NCI-H146 treated with DMSO at 0.1 percent for 48 hours (cell line): ENCODE measurements at regions not wholly inside any gene's neighbourhood (a gene's known extent, or its start where the extent isn't known, plus 50 kb on each side); places are given as distances from the start of the nearest gene placed in this dataset.
"Not testable (repeated sequence)": the region's sequence is repeated elsewhere in the genome, so short reads cannot be mapped to it uniquely, and the experiment has no call there.

Source experiments
- DNase-seq: peaks from one replicate; lab custom pipeline; 2025; ENCODE audit not compliant: unreplicated experiment; lab: John Stamatoyannopoulos, UW

- no peak for DNase-seq
Measured at GRCh38 chr3:67064105-67064504, 66.0 kb downstream of the KBTBD8 start.

DNA sequence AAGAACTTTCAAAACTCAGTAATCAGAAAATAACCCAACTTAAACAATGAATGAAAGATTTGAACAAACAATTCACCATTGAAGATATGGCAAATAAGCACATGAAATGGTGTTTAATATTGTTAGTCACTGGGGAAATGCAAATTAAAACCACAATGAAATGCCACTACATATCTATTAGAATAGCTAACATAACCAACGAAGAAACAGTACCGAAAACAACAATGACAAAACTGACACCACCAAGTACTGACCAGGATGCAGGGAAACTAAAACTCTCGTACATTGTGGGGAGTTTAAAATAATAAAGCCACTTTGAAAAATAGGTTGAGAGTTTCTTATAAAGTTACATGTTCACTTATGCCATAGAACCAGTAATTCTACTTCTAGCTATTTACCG, 69.1 kb downstream of the KBTBD8 start:
- no peak for DNase-seq

- not testable (repeated sequence) for DNase-seq
Measured at GRCh38 chr3:67072640-67073039, 74.5 kb downstream of the KBTBD8 start.

DNA sequence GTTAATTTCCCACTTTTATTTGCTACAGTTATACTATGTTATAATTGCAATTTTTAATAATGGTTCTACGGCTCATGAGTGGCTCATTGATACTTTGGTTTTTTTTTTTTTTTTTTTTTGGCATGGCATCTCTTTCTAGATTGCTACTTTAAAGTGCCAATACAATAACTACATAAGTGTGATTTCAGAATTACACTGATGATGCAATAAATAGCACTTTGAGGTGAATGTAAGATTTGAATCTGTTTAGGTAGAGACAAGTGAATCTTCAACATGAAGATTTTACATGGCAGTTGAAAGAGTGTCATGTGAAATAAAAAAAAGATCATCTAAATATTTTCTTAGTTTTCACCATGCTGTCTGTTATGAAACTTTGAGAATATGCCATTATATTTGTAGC, 75.7 kb downstream of the KBTBD8 start:
- no peak for DNase-seq

GRCh38 chr3:67075295-67075694, 77.2 kb downstream of the KBTBD8 start:
- DNase-seq: no peak

DNA sequence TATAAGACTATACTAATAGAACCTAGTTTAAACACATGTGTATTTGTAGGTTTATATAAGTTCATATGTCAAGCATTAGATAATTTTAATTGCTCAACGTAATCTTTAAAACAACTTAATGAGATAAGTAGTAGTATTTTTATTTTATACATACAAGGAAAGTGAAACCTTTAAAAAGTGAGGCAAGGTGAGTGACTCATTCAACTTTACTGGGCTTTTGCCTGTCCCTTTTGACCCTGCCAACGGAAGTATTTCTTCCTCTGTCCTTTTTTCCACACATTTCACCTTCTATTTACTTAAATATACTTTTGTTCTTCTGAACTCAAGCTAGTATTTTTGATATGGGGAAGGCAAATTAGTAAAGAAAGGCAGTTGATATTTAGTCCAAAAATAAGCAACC, 78.5 kb downstream of the KBTBD8 start:
- DNase-seq: no peak

DNA sequence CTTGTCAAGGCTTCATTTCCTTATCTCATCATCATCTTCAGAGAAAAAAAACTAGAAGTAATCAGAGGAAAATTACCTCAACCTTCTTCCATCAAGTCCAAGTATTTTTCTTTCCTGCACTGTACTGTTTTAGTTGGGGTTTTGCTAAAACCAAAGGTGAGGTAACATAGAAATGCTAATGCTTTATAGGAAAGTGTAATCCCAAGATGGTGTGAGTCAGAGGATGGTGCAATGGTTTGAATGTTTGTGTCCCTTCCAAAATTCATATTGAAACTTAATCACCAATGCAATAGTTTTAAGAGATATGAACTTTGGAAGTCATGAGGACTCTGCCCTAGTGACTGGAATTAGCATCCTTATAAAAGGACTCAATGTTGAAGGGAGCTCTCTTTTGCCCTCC, 79.5 kb downstream of the KBTBD8 start:
- no peak for DNase-seq

DNA sequence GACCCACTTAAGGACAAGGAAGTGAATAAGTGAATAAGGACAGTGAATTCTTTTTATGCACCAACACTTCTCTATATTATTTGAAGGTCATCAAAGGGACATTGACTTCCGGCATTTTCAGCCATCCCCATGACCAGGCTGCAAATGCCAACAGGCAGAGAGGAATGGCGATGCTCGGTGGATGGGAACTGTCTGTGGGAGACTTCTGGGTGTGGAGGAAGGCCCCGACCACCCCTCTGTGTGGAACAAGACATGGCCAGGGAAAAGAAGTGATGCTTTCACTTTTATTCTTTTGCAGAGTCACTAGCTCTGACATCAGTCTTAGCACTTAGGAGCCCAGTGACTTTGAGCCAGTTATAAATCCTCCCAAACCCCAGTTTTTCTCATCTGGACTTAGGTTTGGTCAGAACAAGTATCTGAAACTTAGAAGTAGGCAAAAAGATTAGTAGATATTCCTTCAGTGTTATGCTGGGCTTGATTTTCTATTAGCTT, 84.5 kb downstream of the KBTBD8 start:
- DNase-seq: no peak

- DNase-seq: no peak
Measured at GRCh38 chr3:67083277-67083676, 85.2 kb downstream of the KBTBD8 start.

GRCh38 chr3:67087788-67088187, 89.7 kb downstream of the KBTBD8 start:
- no peak for DNase-seq

- no peak for DNase-seq
Measured at GRCh38 chr3:67090474-67090873, 92.4 kb downstream of the KBTBD8 start.

GRCh38 chr3:67093305-67093704, 95.2 kb downstream of the KBTBD8 start:
- no peak for DNase-seq

DNA sequence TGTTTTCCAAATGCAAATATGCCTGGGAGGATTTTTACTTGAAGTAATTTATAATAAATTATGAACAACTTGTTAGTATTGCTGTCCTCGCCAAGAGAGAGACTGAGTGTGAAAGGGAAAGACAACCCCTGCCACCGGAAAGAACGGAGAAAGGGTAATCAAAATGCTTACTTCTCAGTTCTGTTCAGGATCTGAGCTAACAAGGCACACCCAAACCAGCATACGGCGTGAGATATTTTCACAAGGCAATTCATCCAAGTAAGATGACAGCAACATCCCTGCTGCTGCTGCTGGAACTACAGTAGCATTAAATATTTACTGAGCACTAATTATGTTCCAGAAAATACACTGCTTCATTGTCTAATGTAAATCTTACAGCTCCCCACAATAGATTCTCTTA, 96.1 kb downstream of the KBTBD8 start:
- no peak for DNase-seq

DNA sequence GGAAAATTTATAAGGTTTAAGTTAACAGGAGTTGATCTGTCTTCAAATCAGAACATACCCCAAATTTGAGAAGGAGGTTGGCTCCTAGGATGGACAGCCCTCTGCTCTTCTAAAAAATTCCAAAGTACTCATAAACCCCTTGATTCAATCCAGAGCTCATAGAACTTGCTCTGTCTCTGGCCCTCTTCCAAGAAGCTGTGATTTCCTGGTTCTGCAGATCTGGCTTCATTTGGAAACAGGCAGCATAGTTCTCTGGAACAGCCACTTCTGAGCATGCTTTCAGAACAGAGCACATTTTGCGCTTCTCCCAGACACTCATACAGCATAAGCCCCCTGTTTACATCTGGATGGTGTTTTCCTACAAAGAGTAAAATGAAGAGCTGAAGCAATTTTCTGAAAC, 96.7 kb downstream of the KBTBD8 start:
- no peak for DNase-seq

DNA sequence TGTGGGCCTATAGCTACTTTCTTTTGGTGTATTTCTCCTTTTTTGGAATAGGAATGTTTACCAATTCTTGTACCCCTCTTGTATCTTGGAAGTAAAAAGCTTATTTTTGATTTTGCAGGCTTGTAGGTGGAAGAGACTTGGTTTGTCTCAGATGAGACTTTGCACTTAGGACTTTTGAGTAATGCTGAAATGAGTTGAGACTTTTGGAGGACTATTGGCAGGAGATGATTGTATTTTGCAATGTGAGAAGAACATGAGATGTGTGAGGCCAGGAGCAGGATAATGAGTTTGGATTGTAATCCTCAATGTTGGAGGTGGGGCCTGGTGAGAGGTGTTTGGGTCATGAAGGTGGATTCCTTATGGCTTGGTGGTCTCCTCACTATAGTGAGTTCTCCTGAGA, 106.3 kb downstream of the KBTBD8 start:
- DNase-seq: no peak

- DNase-seq: no peak
Measured at GRCh38 chr3:67106874-67107273, 108.8 kb downstream of the KBTBD8 start.

- DNase-seq: peak; percentile 17
Measured at GRCh38 chr3:67109651-67110204, 111.6 kb downstream of the KBTBD8 start.

DNA sequence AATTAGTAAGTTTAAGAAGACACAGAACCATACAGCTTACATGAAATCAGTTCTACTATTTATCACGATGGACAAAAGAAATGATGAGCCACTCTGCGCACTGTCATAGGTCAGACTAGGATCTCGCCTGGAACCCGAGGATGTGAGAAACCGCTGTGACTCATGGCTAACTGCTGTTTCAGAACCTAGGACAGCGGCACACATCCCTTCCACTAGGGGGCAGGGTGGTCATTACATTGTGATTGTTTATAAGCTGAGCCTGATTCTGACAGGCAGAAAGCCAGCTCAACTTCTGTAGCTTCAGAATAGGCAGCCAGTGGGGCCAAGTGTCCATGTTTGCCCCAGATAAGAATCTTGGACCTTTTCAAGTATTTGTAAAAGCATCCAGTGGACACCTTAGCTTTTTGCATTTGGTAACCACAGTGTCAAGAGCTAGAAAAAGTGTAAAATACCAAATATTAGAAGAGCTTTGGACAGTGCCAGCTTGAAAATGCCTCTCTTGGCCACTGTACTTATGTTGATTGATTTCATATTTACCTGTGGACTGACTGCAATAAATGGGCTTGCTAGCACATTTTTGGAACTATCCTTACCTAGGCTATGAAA, 115.8 kb downstream of the KBTBD8 start:
- peak; percentile 31 for DNase-seq

DNA sequence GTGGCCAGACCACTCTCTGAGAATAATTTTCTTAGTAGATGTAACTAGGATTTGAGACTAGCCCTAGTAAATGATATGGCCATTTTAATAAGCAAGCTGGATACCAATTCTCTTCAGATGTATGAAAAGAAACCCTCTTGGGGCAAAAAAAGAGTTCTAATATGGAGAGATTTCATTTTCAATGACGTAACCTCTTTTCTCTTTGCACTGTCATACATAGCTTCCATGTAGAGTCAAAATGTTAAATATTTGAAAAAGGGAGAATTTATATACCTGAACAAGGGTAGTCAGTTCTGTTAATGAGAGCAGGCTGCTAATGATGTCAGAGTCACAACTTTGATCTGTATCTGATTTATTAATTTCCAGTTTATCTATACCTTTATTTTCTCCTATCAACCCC, 120.0 kb downstream of the KBTBD8 start:
- no peak for DNase-seq

DNA sequence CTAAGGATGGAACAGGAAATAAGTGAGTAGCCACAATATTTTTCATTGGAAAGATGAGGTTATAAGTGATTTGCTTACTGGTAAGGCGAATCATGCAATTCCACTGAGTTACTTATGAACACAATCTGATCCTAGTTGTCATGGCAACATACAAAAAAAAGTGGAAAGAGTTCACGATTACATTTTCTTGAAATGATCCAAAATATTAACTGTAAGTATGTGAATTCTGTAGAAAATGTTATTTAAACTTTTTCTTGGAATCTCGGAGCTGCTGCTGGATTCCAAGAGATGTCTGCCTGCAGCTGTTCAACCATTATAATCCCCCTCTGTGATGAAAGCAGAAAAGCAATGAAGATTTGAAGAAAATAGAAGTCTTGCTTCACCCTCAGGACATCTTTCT, 120.5 kb downstream of the KBTBD8 start:
- no peak for DNase-seq

- DNase-seq: no peak
Measured at GRCh38 chr3:67123914-67124313, 125.8 kb downstream of the KBTBD8 start.

DNA sequence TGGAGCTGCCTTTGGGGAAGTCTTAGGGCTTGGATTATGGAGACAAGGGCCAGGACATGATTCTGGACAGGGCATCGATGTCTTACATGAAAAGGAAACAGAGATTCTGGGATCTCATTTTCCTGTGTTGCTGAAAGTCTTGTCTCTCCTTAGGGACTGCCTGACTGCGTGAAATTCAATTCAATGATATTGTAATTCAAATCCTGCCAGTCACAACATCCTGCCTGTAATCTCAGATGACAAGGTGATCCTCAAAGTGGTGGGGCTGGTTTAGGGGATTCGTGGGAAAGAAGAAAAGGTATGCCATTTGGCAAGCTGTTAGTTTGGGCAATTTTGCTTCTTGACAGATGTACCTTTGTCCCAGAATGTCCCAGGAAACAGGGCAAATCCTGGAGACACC, 129.1 kb downstream of the KBTBD8 start:
- no peak for DNase-seq

DNA sequence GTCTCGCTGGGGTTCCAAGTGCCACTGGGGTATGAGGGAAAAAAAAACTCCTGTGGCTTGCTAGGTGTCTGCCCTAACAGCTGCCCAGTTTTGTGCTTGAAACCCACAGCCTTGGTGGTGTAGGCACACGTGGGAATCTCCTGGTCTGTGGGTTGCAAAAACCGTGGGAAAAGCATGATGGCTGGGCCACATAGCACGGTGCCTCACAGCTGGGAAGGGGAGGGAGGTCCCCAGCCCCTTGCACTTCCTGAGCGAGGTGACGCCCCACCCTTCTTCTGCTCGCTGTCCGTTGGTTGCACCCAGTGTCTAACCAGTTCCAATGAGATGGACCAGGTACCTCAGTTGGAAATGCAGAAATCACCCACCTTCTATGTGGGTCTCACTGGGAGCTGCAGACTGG, 144.3 kb downstream of the KBTBD8 start:
- no peak for DNase-seq
